ENCODE measurements at regions not wholly inside any gene's neighbourhood (a gene's known extent, or its start where the extent isn't known, plus 50 kb on each side); places are given as distances from the start of the nearest gene placed in this dataset.
"Not testable (repeated sequence)": the region's sequence is repeated elsewhere in the genome, so short reads cannot be mapped to it uniquely, and the experiment has no call there.

DNA sequence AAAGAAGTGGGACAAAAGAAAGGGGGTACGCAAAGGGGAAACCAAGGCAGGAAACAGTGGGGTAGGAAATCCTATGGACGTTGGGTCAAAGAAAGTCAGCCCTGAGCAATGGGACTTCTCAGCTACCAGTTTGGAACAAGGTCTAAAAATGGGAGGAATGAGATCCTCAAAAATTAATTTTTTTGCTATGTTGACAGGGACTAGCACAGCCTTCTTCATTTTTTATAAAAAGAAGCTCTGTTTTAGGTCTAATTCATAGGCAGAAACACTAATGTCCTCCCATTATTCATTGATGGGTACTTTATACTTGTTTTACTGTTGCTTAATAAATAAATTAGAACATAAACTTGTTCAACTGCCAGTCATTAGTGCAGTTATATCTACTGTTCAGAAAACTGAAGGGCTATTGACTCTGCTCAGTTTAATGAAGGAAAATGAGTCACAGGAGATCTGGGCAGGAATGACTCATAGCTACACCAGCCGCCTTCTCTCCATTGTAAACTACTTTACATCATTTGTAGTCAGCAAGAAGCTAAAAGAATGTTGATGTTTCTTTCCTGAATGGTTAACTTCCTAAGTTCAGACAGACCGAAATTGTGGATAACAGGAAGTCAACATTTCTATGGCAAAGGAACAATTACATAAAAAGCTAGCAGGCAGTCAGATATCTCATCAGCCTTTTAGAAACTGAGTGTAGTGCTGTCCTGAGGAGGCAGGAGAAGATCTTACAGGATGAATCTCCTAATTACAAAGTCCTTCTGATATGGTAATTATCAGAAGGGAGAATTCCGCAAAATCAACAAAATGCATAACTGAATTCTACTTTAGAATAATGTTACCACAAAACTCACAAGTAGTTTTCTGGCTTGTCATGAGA lies 356.4 kb upstream of the PKN2 start:
- no peaks in the 10 kb centered on the region for H3K4me1 Mint-ChIP-seq (ENCODE audit: low read depth)
- no peak for ATAC-seq
- CTCF ChIA-PET: no interaction called here
- no peak for DNase-seq
- H3K36me3 Mint-ChIP-seq (ENCODE audit: low read depth): no peaks in the 10 kb centered on the region
- no peaks in the 10 kb centered on the region for H3K9me3 Mint-ChIP-seq
- TF ChIP-seq, protein P1, sequence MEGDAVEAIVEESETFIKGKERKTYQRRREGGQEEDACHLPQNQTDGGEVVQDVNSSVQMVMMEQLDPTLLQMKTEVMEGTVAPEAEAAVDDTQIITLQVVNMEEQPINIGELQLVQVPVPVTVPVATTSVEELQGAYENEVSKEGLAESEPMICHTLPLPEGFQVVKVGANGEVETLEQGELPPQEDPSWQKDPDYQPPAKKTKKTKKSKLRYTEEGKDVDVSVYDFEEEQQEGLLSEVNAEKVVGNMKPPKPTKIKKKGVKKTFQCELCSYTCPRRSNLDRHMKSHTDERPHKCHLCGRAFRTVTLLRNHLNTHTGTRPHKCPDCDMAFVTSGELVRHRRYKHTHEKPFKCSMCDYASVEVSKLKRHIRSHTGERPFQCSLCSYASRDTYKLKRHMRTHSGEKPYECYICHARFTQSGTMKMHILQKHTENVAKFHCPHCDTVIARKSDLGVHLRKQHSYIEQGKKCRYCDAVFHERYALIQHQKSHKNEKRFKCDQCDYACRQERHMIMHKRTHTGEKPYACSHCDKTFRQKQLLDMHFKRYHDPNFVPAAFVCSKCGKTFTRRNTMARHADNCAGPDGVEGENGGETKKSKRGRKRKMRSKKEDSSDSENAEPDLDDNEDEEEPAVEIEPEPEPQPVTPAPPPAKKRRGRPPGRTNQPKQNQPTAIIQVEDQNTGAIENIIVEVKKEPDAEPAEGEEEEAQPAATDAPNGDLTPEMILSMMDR (IDR thresholded peaks at IDR 0.05): no peak
- H3K27ac Mint-ChIP-seq: no peak overlapping the region
- peaks cover 1% of the 10 kb centered on the region for H3K27me3 Mint-ChIP-seq
- H3K4me3 Mint-ChIP-seq: no peak overlapping the region
- intact Hi-C loops (cut with micrococcal nuclease): no loop called here
- POLR2A ChIA-PET: no interaction called here

DNA sequence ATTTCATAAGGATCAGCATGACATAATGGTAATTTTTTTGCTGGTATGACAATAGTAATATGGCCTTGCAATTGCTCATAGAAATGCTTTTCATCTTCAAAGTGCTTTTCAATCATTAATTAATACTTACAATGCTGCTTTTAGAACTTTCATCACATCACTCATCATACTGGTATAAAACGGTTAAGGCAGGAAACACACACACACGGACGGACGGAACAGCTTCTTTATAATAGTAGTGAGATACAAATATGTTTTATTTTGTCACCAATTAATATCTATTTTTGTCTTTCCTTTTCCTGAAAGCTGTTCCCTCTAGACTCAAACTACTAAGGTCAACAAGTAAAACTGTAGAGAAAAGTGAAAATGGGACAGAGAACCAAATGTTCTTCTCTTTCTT lies 353.9 kb upstream of the PKN2 start:
- TF ChIP-seq, protein P1 (IDR thresholded peaks at IDR 0.05): no peak
- POLR2A ChIA-PET: no interaction called here
- Mint-ChIP-seq H3K9me3 (no peaks in the 10 kb centered on the region), H3K4me3 (no peak overlapping the region), H3K27me3 (no peaks in the 10 kb centered on the region), H3K36me3 (ENCODE audit: low read depth) (no peaks in the 10 kb centered on the region), H3K27ac (no peak overlapping the region), H3K4me1 (ENCODE audit: low read depth) (no peaks in the 10 kb centered on the region)
- DNase-seq (no peak), ATAC-seq (no peak)
- intact Hi-C loops (cut with micrococcal nuclease): no loop called here
- CTCF ChIA-PET: no interaction called here

DNA sequence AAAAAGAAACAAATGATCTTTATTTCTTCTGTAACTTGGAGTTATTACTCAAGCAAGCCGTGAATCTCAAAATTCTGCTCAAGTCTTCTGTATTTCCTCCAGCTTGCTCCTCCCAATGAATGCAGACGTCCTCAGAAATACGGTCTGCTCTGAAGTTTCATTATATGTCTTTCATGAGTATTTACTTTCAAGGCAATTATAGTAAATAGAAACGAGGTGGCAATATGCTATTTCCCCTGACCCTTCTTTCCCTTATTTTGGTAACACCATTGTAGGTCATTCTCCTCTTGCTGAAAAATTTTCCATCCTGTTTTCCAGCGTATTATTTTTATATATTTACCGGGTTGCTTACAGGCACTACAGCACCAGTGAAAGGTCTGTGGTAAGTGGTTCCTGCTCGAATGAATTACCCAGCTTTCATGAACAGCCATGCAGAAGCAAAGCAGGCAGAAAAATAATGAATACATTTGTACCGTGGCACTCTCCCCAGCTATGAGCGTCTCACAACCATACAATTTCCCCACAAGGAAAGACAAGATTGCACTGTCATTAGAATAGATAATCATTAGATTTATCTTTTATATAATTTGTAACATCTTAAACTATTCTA lies 350.9 kb upstream of the PKN2 start:
- H3K27me3 Mint-ChIP-seq: no peaks in the 10 kb centered on the region
- CTCF ChIA-PET: no interaction called here
- POLR2A ChIA-PET: interaction anchor here (1.2 kb wide), 1 partner anchor 9 kb away, joined by 3 read pairs; no protein-coding TSS in a partner anchor
- DNase-seq (no peak), ATAC-seq (no peak)
- no peaks in the 10 kb centered on the region for H3K36me3 Mint-ChIP-seq (ENCODE audit: low read depth)
- intact Hi-C loops (cut with micrococcal nuclease): no loop called here
- no peak overlapping the region for H3K4me3 Mint-ChIP-seq
- H3K27ac Mint-ChIP-seq: no peak overlapping the region
- no peaks in the 10 kb centered on the region for H3K9me3 Mint-ChIP-seq
- TF ChIP-seq, protein P1 (IDR thresholded peaks at IDR 0.05): no peak
- H3K4me1 Mint-ChIP-seq (ENCODE audit: low read depth): no peaks in the 10 kb centered on the region

DNA sequence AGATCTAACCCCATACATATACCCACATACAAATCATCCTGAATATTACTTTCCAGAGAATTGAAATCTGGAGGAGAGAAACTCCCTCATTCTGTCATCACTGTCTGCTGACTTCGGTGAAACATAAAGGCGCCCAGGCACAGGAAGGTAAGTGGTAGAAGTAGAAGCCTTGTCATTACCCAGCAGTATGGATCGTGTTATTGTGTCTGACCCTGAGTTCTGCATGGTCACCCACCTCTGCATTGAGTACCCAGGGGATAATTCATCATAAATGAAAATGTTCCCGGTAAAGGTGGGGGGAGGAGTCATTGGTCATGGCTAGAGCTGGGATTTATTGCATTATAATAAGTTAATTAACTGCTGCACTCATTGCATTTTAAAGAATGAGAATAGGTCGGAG lies 342.6 kb upstream of the PKN2 start:
- Mint-ChIP-seq H3K27me3 (no peaks in the 10 kb centered on the region), H3K4me1 (ENCODE audit: low read depth) (no peaks in the 10 kb centered on the region), H3K27ac (no peak overlapping the region), H3K4me3 (no peak overlapping the region), H3K9me3 (no peaks in the 10 kb centered on the region), H3K36me3 (ENCODE audit: low read depth) (no peaks in the 10 kb centered on the region)
- DNase-seq (no peak), ATAC-seq (no peak)
- CTCF ChIA-PET: no interaction called here
- intact Hi-C loops (cut with micrococcal nuclease): no loop called here
- POLR2A ChIA-PET: no interaction called here
- TF ChIP-seq, protein P1 (IDR thresholded peaks at IDR 0.05): no peak

DNA sequence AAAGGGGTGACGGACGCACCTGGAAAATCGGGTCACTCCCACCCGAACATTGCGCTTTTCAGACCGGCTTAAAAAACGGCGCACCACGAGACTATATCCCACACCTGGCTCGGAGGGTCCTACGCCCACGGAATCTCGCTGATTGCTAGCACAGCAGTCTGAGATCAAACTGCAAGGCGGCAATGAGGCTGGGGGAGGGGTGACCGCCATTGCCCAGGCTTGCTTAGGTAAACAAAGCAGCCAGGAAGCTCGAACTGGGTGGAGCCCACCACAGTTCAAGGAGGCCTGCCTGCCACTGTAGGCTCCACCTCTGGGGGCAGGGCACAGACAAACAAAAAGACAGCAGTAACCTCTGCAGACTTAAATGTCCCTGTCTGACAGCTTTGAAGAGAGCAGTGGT lies 342.0 kb upstream of the PKN2 start:
- ATAC-seq; DNase-seq; H3K36me3 Mint-ChIP-seq (ENCODE audit: low read depth); H3K9me3 Mint-ChIP-seq; POLR2A ChIA-PET; H3K27ac Mint-ChIP-seq; H3K27me3 Mint-ChIP-seq; CTCF ChIA-PET; H3K4me1 Mint-ChIP-seq (ENCODE audit: low read depth); H3K4me3 Mint-ChIP-seq; intact Hi-C loops (cut with micrococcal nuclease): not testable (repeated sequence)

All from activated CD8-positive, alpha-beta T cell treated with anti-CD3 and anti-CD28 coated beads for 36 hours (primary cell).